Astrocyte (in vitro differentiated cells and primary cell): ENCODE measurements at regions not wholly inside any gene's neighbourhood (a gene's known extent, or its start where the extent isn't known, plus 50 kb on each side); places are given as distances from the start of the nearest gene placed in this dataset.

Experiments used
- CTCF ChIP-seq: IDR thresholded peaks from 2 replicates; pipeline ENCODE4 v1.5.1; 2011; ENCODE audit warnings: low read depth, mild to moderate bottlenecking, inconsistent platforms, low read length, moderate library complexity; ENCODE audit not compliant: insufficient read depth
- EZH2 ChIP-seq: IDR thresholded peaks from 2 replicates; pipeline ENCODE4 v1.6.1; 2012; ENCODE audit warnings: mild to moderate bottlenecking, low read length, inconsistent platforms; ENCODE audit not compliant: insufficient read depth

DNA sequence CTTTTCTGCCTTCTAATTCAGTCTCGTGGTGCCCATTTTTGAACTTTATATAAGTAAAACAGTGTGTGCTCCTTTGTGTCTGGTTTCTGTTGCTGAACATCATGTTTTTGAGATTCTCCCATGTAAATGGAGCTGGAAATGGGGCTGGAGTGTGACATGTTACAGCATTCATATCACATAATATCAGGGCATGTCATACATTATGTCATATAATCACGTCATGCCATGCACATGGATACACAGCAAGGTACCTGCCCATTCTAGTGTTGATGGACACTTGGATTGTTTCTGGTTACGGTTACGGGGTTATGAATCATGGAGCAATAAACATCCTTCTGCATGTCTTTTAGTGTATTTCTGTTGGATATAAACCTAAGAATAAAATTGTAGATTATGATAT, 117.1 kb upstream of the MYT1L start:
- no peak for TF ChIP-seq CTCF
- TF ChIP-seq EZH2, result no peak
